Activated CD4-positive, alpha-beta T cell treated with anti-CD3 and anti-CD28 coated beads, Interleukin-2, amount 50 U/mL, for 24 hours (primary cell): ENCODE measurements at regions not wholly inside any gene's neighbourhood (a gene's known extent, or its start where the extent isn't known, plus 50 kb on each side); places are given as distances from the start of the nearest gene placed in this dataset.

Experiments
- DNase-seq, 2 donors: peaks; one replicate each; pipeline ENCODE4 v3.0.0-alpha.2; 2020; ENCODE audit warnings: low read depth in 1 of 2, low spot score in 1 of 2

DNA sequence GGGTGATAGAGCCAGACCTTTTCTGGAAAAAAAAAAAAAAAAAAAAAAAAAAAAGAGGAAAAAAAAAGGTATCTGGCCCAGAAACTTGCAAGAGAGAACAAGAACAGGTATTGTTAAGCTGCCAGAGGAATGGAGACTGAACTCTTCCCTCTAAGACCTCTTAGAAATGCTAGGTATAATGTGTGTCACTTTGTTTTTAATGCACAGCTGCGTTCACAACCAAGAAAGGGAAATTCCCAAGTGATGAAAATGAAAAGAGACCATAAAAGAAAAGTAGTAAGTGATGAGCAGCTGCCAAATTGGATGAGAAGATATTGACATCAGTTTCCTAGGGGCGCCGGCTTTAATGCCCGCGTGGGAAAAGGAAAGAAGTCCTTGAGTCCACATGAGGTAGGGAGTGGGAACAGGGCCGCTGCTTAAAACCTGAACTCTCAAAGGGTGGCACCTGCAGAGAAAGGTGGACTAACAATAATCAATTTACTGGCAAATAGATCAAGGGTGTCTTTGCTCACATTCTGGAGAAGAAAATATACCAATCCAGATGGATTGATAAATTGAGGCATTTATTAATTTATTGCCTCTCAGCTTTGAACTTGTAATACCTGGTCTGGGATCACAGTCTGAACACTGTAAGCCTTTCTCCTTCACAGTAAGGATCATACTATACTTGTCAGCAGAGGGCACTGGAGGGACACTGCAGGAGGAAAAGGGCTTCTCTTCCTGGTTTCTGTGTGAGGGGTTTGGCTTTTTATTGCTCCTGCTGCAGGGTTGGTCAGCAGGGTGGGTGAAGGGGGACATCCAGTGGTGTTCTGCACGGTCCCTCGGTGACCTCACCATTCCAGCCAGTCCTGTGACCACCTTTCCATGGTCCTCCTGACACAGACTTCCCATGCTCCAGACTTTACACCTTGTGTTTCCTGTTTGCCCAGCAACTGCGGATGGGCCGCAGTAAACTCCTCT is 131.6 kb downstream of the AQP9 start:
- DNase-seq = peak in 1 of 2 donors; percentile 15

- DNase-seq = no peak
Measured at GRCh38 chr15:58271410-58271809, 133.2 kb downstream of the AQP9 start.

GRCh38 chr15:58273104-58273503 is 134.9 kb downstream of the AQP9 start:
- no peak for DNase-seq

DNA sequence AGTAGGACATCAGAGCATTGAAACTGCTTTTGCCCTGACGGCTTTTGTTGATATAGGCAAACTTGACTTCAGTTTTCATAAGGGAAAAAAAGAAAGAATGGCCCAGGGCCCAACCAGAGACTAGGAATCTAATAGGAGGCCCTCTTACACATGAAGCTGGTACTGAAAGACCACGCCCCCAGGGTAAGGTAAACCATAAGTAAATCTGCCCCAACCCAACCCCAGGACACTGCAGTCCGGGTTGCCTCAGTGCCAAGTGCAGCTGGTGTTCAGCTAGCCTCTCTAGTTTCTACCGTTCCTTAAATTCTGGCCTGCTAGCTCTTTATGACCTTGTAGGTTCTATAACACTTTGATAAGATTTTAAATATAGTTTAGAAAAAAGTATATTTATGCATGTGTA is 136.7 kb downstream of the AQP9 start:
- DNase-seq = no peak

- DNase-seq = no peak
Measured at GRCh38 chr15:58275785-58276184, 137.6 kb downstream of the AQP9 start.

DNA sequence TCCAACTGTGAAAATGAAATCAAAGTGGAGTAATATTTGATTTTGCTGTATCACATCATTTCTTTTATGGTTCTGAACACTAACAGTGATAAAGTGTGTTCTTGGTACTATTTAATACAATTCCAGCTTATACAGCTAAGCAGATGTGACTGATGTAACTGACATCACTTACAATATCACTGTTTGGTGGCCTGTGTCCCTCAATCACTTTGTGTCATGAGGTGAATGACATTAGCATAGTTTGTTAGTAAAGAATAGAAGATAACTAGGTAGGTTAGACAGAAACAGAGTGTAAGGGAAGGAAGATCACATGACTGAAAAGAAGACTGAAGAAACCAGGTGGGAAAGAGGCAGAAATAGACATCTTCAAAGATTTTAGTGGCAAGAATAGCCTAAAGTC is 138.7 kb downstream of the AQP9 start:
- DNase-seq = no peak

GRCh38 chr15:58277333-58277732 is 139.2 kb downstream of the AQP9 start:
- no peak for DNase-seq

DNA sequence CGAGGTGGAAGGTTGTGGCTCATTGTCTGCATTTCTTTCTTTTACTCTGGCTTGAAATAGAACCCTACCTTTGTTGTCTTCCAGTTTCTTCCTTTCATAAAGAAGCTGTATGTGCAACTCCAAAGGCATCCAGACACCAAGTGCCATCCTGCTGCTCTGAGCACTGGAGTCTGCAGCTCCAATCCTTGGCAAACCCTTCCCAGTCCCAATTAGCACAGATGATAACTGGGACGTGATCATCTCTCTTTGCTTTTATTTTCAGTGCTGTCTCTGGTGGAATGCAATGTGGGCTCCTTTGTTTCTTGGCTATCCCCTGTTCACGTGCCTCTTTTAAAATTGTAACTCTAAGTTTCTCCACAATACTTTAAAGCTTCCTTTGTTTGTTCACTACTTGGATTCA is 140.9 kb downstream of the AQP9 start:
- DNase-seq = no peak

DNA sequence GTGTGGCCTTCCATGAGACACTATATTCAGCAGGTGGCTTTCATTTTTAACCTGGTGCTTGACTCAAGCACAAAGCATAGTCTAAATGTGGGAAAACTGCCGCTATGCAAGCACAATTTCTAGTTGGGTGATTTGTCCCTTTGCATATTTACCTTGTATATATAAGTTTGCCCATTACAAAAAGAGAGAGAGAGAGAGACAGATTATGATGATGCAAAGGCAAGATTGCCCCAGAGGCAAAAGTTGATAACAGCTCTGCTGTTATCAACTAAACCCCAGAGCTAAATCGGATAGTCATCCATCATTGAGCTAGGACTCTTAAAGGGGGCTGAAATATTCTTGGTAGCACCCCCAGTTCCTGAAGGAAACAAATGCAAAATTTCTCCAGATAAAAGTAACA is 141.5 kb downstream of the AQP9 start:
- no peak for DNase-seq

DNA sequence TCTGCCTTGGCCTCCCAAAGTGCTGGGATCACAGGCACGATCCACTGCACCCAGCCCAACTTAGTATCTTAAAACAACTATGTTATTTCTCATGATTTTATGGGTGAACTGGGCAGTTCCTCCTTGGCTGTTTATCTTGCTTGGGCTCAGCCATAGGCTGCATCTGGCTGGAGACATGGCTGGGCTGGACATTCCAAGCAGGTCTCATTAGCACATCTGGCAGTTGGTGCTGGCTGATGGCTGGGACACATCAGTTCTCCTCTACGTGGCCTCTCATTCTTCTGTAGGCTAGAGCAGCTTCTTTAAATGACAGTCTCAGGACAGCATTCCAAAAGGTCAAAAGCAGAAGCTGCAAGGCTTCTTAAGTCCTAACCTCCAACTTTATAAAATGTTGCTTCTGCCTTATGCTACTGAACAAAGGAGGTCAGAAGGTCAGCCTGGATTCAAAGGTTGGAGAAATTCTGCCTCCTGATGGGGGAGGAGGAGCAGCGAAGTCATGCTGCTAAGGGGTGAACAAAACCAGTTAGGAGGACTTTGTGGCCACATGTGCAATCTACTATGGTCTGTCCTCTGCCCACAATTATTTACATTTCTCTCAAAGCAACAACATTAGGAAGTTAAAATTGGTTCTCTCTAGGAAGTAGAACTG is 144.0 kb downstream of the AQP9 start:
- no peak for DNase-seq

GRCh38 chr15:58283302-58283701 is 145.1 kb downstream of the AQP9 start:
- DNase-seq = no peak

DNA sequence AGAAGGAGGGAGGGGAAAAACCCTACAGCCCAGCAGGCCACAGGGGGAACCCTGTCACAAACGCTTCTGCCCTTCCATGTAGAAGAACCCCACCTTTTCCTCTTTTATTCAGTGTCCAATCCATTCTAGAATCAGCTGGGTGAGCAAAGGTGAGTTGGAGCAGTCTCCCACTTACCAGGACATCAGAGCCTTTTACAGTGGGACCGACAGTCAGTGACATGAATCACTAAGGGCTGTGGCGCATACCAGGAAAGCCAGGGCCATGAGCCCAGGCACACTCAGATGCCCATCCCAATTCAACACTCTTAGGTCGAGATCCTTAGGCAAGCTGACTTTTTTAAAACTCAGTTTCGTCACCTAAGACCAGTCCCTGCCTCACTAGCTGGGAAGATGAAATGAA is 146.1 kb downstream of the AQP9 start:
- no peak for DNase-seq

DNA sequence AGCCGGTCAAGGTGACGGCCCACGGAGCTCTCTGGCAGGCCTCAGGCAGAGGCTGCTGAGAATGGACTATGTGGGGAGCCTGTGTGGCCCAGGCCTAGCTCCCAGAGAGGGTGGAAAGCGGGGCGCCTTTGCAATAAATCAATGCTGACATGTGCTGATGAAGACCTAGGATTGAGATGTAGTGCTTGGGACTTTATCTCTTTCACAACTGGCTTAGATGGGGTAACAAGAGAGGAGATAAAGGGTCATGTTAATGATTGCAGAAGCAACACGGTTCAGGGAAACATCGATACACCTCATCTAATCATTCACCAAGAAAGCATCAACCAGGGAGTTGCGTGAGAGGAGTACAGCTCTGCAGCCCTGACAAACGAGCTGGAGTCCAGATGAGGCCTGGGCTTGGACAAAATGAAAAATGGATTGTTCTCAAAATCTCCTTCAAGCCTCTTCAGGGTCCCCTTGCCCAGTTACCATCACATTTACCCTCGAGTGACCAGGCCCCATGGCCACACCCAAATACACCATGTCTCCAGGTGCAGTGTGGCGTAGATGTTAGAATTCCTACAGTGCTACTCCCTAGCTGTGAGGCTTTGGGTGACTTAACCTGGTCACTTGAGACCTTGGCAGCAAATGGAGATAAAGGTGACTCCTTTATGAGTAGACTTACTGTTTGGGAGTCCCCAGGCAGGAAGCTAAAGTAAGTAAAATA is 146.4 kb upstream of the LIPC start:
- no peak for DNase-seq

DNA sequence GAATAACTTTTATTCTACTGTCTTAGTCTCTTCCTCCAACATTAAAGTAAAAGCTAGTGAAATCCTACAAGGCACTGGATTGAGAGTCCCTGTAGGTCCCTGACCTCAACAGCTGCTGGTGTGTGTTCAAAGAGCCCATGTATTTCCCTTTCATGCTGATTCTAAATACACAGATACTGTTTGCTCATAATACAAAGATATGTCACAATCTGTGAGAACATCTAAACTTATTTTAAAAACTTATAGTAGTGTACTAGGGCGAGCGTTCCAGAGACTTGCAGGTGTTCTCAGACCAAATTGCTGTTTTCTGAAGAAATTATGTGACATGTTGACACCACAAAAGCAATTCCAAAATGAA is 145.9 kb upstream of the LIPC start:
- DNase-seq = no peak

DNA sequence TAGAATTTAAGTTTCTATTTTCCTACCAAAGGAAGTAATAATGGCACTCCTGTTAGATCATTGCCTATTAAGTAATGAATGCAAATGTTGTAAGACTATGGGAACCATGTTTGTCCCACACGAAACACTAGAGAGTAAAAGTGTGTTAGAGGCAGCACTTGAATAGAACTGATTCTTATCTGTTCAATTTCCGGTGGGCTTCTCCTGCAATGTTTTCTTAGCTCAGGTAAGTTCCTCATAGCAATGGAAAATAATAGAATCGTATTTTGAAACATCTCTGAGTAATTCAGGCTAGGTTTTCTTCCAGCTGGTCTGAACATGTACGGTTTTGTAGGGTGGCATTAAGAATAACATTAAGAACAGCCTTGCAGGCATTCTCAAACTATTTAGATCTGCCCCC is 145.3 kb upstream of the LIPC start:
- no peak for DNase-seq

DNA sequence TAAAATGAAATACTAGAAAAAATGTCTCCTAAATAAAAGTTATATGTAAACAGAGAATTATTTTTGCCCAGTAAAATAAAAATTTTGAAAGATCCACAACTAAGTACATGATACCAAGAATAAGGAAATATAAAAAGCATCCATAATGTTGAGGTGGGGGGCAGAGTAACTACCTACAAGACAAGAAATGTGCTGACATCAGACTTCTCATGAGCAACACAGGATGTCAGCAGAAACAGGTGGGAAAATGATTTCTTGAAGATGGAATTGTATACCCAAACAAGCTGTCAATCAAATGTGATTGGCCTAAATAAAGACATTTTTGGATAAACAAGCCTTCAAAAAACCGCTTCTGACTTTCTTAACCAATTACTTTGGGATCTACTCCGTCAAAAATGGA is 143.9 kb upstream of the LIPC start:
- no peak for DNase-seq

DNA sequence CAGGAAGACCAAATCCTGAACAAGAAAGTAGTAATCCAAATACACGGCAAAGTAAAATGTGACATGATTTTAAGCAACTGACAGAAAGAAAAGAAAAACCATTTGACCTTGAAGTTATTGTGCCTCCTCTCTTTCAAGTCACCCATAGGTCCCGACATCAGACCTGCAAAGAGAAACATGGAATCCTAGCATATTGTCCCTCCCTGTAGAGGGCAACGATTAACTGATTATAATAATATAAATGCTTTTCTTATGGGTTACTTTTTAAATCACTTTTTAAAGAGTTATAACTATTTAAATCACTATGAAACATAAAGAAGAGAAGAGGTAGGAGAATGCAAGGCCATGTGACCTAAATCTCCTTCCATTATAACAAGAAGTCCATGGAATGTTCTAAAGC is 143.2 kb upstream of the LIPC start:
- no peak for DNase-seq

DNA sequence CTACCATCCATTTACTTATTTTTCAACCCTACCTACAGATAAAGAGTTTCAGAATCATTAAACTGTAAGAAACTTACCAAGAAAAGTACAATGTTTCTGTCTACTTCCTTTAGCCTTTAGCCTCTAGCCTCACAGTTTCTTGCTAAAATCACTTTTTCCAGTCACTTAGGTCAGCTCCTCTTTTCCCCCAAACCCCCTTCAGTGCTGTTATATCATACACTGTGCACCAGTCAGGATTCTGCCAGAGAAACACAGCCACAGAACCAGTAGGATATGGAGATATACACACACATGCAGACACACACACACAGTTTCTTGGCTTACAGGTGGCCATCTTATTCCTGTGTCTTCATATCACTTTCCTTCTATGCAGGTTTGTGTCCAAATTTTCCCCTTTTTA is 139.9 kb upstream of the LIPC start:
- no peak for DNase-seq

DNA sequence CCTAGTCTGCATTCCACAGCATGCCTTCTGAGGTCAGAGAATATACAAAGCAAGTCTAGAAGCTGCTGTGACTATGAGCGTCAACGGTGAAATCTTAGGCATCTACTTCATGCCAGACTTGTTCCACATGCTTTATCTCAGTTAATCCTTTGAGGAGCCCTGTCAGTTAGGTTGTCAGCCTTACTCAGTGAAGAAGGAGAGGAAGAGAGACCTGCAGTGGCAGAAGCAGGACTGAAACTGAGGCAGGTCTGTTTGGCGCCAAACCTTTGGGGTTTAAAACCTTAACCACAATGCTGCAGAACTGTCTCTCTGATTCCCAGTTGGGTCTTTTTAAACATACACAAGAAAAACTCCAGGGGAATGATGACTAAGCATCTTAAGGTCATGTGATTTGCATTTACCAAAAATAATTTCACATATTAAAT is 139.0 kb upstream of the LIPC start:
- peak in 1 of 2 donors; percentile 4 for DNase-seq

- DNase-seq = no peak
Measured at GRCh38 chr15:58293622-58294550, 137.9 kb upstream of the LIPC start.

DNA sequence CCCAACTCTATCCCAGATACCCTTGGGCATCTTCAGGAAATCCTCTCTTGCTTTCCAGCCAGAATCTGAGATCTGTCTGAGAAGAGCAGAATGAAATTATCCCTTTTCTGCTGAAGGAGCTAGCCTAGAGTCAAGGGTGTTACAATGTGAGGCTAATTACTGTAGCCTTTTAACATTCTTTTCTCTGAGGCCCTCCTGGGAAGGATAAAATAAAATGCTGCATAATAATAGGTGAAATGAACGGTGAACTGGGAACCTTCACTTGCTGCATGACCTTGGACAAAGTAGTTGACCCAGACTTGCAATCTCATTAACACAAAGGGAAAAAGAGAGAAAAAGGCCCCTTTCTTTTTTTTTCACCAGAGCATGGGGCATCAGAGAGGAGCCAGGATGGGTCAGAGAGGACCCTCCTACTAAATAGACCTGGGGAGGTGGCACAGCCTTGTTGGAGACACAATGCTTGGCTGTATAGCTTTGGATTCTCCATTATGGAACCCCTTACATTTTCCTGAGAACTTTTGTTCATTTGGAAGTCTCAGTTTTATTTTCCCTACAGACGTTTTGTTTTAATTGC is 137.0 kb upstream of the LIPC start:
- no peak for DNase-seq
